K562 (cell line): ENCODE measurements at regions not wholly inside any gene's neighbourhood (a gene's known extent, or its start where the extent isn't known, plus 50 kb on each side); places are given as distances from the start of the nearest gene placed in this dataset.

Source experiments
- ATAC-seq: fragments of 200-7000 bp; cut with Tn5 transposase; 3 replicates; pipeline ENCODE4 v1.9.1; 2020; ENCODE audit warnings: moderate library complexity
- BruUV-seq: library from RNA; stranded (reverse); fragments of 400-500 nt; replicated peaks from 2 replicates; lab custom pipeline; 2021; lab: Mats Ljungman, UMichigan
- CTCF ChIA-PET: fragments of 300-600 bp; formaldehyde crosslinking; extraction: SDS; loops from one replicate; lab custom pipeline; 2021; ENCODE audit warnings: low intra/inter-chr PET ratio; lab: Yijun Ruan, JAX
- POLR2A ChIA-PET: fragments of 300-600, 350-650 bp; sonication (Branson Sonifier 250); formaldehyde crosslinking; extraction: SDS; loops from one replicate; lab custom pipeline; 2021; ENCODE audit warnings: antibody characterized with exemption, inconsistent platforms; lab: Yijun Ruan, JAX
- DNase-seq, 4 experiments: peaks; one replicate each; pipeline versions ENCODE4 v3.0.0 to v3.0.0-alpha.2; 2011 to 2018; ENCODE audit warnings: low spot score in 3 of 4, mixed read lengths in 3 of 4; ENCODE audit errors: extremely low read depth in 1 of 4
- FAIRE-seq: peaks from 2 replicates; lab custom pipeline; 2011; peaks lifted over from hg19 to GRCh38; lab: Jason Lieb, UNC
- H2AFZ ChIP-seq: 2 replicates; pipeline ENCODE4 v1.6.0; 2011; ENCODE audit warnings: low read depth, low read length, control low read depth, inconsistent platforms
- H3K27ac ChIP-seq: fragments of 200-600 bp; 3 replicates; pipeline ENCODE4 v1.8.0; 2011; ENCODE audit warnings: low read depth, mild to moderate bottlenecking, control low read depth, inconsistent platforms, low read length, moderate library complexity, mixed read lengths; ENCODE audit errors: extremely low read depth
- H3K27me3 ChIP-seq, 2 experiments: fragments of 300-600 bp in 1 of 2; 2 replicates in 1 of 2; 3 replicates in 1 of 2; pipeline versions ENCODE4 v1.6.0 to v1.8.0; 2011; ENCODE audit warnings: inconsistent platforms in 2 of 2, low read length in 2 of 2, mild to moderate bottlenecking in 1 of 2, mixed read lengths in 1 of 2, moderate library complexity in 1 of 2; ENCODE audit not compliant: control insufficient read depth in 2 of 2, insufficient read depth in 2 of 2
- H3K36me3 ChIP-seq: fragments of 300-600 bp; 3 replicates; pipeline ENCODE4 v1.8.0; 2011; ENCODE audit warnings: mild to moderate bottlenecking, low read length, inconsistent platforms; ENCODE audit not compliant: control insufficient read depth, insufficient read depth
- H3K4me1 ChIP-seq, 2 experiments: fragments of 200-600 bp in 1 of 2; replicated peaks in 1 of 2; 2 replicates in 1 of 2; 3 replicates in 1 of 2; pipeline versions ENCODE4 v1.5.1 to v1.8.0; 2011; ENCODE audit warnings: inconsistent platforms in 2 of 2, low read length in 2 of 2, mild to moderate bottlenecking in 1 of 2, mixed read lengths in 1 of 2, moderate library complexity in 1 of 2; ENCODE audit not compliant: control insufficient read depth in 2 of 2, insufficient read depth in 2 of 2
- H3K4me2 ChIP-seq: 2 replicates; pipeline ENCODE4 v1.6.1; 2011; ENCODE audit warnings: low read length, control low read depth, inconsistent platforms, mixed read lengths; ENCODE audit not compliant: insufficient read depth
- H3K4me3 ChIP-seq: fragments of 200-600 bp; sonication (generic), shearing (Covaris generic); 2 replicates; pipeline ENCODE4 v1.5.1; 2016; ENCODE audit warnings: control low read depth, inconsistent platforms
- H3K79me2 ChIP-seq: fragments of 200-600 bp; 3 replicates; pipeline ENCODE4 v1.8.0; 2011; ENCODE audit warnings: low read length, inconsistent platforms; ENCODE audit not compliant: control insufficient read depth, insufficient read depth
- H3K9ac ChIP-seq, 2 experiments: 2 replicates each; pipeline versions ENCODE4 v1.6.0 to v1.6.1; 2011; ENCODE audit warnings: low read depth in 2 of 2, low read length in 2 of 2, control low read depth in 1 of 2, inconsistent platforms in 1 of 2, mild to moderate bottlenecking in 1 of 2, mixed read lengths in 1 of 2; ENCODE audit not compliant: insufficient read depth in 1 of 2
- H3K9me1 ChIP-seq: one replicate; pipeline ENCODE4 v1.6.0; 2011; ENCODE audit warnings: inconsistent platforms, mild to moderate bottlenecking, low read length, moderate library complexity; ENCODE audit not compliant: control insufficient read depth, insufficient read depth
- H3K9me3 ChIP-seq: replicated peaks from 2 replicates; pipeline ENCODE4 v1.5.1; 2011; ENCODE audit warnings: low read depth, low read length, inconsistent platforms; ENCODE audit not compliant: control insufficient read depth, insufficient read depth
- H4K20me1 ChIP-seq: replicated peaks from 2 replicates; pipeline ENCODE4 v1.6.1; 2011; ENCODE audit warnings: low read length, inconsistent platforms, mixed read lengths; ENCODE audit not compliant: control insufficient read depth, insufficient read depth
- ARHGAP35 ChIP-seq: fragments of 450-650 bp; IDR thresholded peaks from 2 replicates; pipeline ENCODE4 v1.6.1; 2018; ENCODE audit not compliant: partially characterized antibody
- ARID3B ChIP-seq: fragments of 250-450 bp; sonication (Bioruptor Pico); IDR thresholded peaks from 2 replicates; pipeline ENCODE4 v1.4.0; 2020; ENCODE audit warnings: borderline replicate concordance
- EGR1 ChIP-seq: fragments of 450-650 bp; conservative IDR thresholded peaks from 2 replicates; pipeline ENCODE4 v1.6.1; 2017; ENCODE audit warnings: mild to moderate bottlenecking
- FOXA3 ChIP-seq, 2 experiments: fragments of 450-650 bp in 1 of 2; sonication (generic) in 1 of 2; formaldehyde crosslinking; IDR thresholded peaks in 1 of 2; conservative IDR thresholded peaks in 1 of 2; 2 replicates each; pipeline versions ENCODE4 v1.4.0 to v1.8.0; 2020 to 2022; ENCODE audit warnings: mild to moderate bottlenecking in 2 of 2, missing genetic modification reagents in 1 of 2
- JUND ChIP-seq, 2 experiments: IDR thresholded peaks; 2 replicates in 1 of 2; 3 replicates in 1 of 2; pipeline ENCODE4 v1.6.1; 2011; ENCODE audit warnings: borderline replicate concordance in 2 of 2, low read depth in 2 of 2, low read length in 2 of 2, improper control_type of control experiment in 1 of 2, missing biosample characterization in 1 of 2, missing genetic modification characterization in 1 of 2, missing genetic modification reagents in 1 of 2
- MAFK ChIP-seq: IDR thresholded peaks from 2 replicates; pipeline ENCODE4 v1.6.1; 2011; ENCODE audit warnings: low read length, improper control_type of control experiment
- MTA1 ChIP-seq: fragments of 450-650 bp; IDR thresholded peaks from 2 replicates; pipeline ENCODE4 v1.6.1; 2017; ENCODE audit warnings: borderline replicate concordance
- NR2C2 ChIP-seq, 2 experiments: fragments of 200-800 bp in 1 of 2; sonication (Bioruptor generic) in 1 of 2; sonication (generic) in 1 of 2; formaldehyde crosslinking in 1 of 2; IDR thresholded peaks; 2 replicates each; pipeline versions ENCODE4 v1.6.1 to v1.8.0; 2016 to 2022; ENCODE audit warnings: mild to moderate bottlenecking in 1 of 2, missing compliant biosample characterization in 1 of 2, missing genetic modification characterization in 1 of 2, missing genetic modification reagents in 1 of 2
- RB1 ChIP-seq: fragments of 450-650 bp; IDR thresholded peaks from 2 replicates; pipeline ENCODE4 v1.6.1; 2017; ENCODE audit warnings: low read depth, mild to moderate bottlenecking
- TAF1 ChIP-seq: IDR thresholded peaks from 2 replicates; pipeline ENCODE4 v1.6.1; 2011; ENCODE audit warnings: mild to moderate bottlenecking, low read length, moderate library complexity; ENCODE audit not compliant: insufficient read depth, control insufficient read depth, severe bottlenecking; ENCODE audit errors: extremely low read depth
- U2AF2 ChIP-seq: fragments of 200-400 bp; formaldehyde crosslinking; optimal IDR thresholded peaks from 2 replicates; pipeline ENCODE3; 2017; ENCODE audit warnings: low read depth, mild to moderate bottlenecking, low read length
- ZBTB1 ChIP-seq: sonication (generic); formaldehyde crosslinking; IDR thresholded peaks from 2 replicates; pipeline ENCODE4 v1.8.1; 2023; ENCODE audit warnings: missing genetic modification reagents, low read depth, mild to moderate bottlenecking, borderline replicate concordance
- ZBTB12 ChIP-seq: fragments of 250-450 bp; sonication (Bioruptor Pico); IDR thresholded peaks from 2 replicates; pipeline ENCODE4 v1.4.0; 2020
- ZNF280B ChIP-seq: fragments of 250-450 bp; sonication (Bioruptor Pico); IDR thresholded peaks from 2 replicates; pipeline ENCODE4 v1.5.1; 2021; ENCODE audit warnings: mild to moderate bottlenecking
- ZNF3 ChIP-seq: fragments of 250-450 bp; sonication (Bioruptor Pico); IDR thresholded peaks from 2 replicates; pipeline ENCODE4 v1.5.0; 2021; ENCODE audit warnings: mild to moderate bottlenecking, moderate library complexity
- ZNF764 ChIP-seq: fragments of 250-450 bp; sonication (Bioruptor Pico); IDR thresholded peaks from 2 replicates; pipeline ENCODE4 v1.4.0; 2020; ENCODE audit warnings: low read depth, mild to moderate bottlenecking, moderate library complexity
- in situ Hi-C: fragments of 300-500 bp; cut with MboI; formaldehyde crosslinking; loops from 4 replicates; pipeline ENCODE4 v1.15.0; 2018; ENCODE audit warnings: inconsistent platforms, mixed read lengths
- intact Hi-C: fragments of 100-400 bp; cut with micrococcal nuclease; formaldehyde crosslinking; loops from 2 replicates; pipeline ENCODE4 v1.14.2; 2022

GRCh38 chr4:64899563-64899962 lies 490.3 kb upstream of the TECRL start:
- TF ChIP-seq JUND (IDR thresholded peaks at IDR 0.05; ENCODE audit: borderline replicate concordance, low read depth, low read length) (no peak), JUND (tag; IDR thresholded peaks at IDR 0.05; ENCODE audit: borderline replicate concordance, low read depth, low read length) (no peak), ZBTB1 (no peak), ZNF3 (CRISPR knock-in tag) (no peak), MTA1 (no peak), MAFK (no peak), ARHGAP35 (no peak), ZNF280B (no peak), RB1 (no peak), TAF1 (no peak), U2AF2 (no peak), NR2C2 (CRISPR knock-in tag; IDR thresholded peaks at IDR 0.05) (no peak), NR2C2 (tag; IDR thresholded peaks at IDR 0.05) (no peak), ARID3B (no peak), ZBTB12 (no peak), ZNF764 (CRISPR knock-in tag) (no peak), EGR1 (no peak), FOXA3 (CRISPR knock-in tag; conservative IDR thresholded peaks at IDR 0.05 in 1 of 2, IDR thresholded peaks at IDR 0.05 in 1 of 2) (no peak)
- Histone ChIP-seq H2AFZ (no peak overlapping the region), H3K4me3 (no peak overlapping the region), H3K4me1 (no peaks in the 10 kb centered on the region), H3K27me3 (no peaks in the 10 kb centered on the region), H3K9me1 (no peaks in the 10 kb centered on the region), H3K9me3 (no peaks in the 10 kb centered on the region), H3K9ac (no peak overlapping the region), H3K4me2 (no peak overlapping the region), H3K36me3 (no peaks in the 10 kb centered on the region), H3K79me2 (no peaks in the 10 kb centered on the region), H3K27ac (no peak overlapping the region), H4K20me1 (no peaks in the 10 kb centered on the region)
- FAIRE-seq (no peak), DNase-seq (no peak), ATAC-seq (no peak)
- intact Hi-C loops = no loop called here
- BruUV-seq = no TSS peak
- in situ Hi-C loops = no loop called here
- CTCF ChIA-PET = no interaction called here
- POLR2A ChIA-PET = no interaction called here
